WTC11 (cell line): ENCODE measurements at regions not wholly inside any gene's neighbourhood (a gene's known extent, or its start where the extent isn't known, plus 50 kb on each side); places are given as distances from the start of the nearest gene placed in this dataset.

Experiments
- ATAC-seq: fragments of 200-7000 bp; cut with Tn5 transposase; 2 replicates; pipeline ENCODE4 v1.10.0; 2021; ENCODE audit warnings: mild to moderate bottlenecking, moderate library complexity
- CTCF ChIA-PET: fragments of 300-600 bp; sonication (Branson Sonifier 250); formaldehyde crosslinking; loops from one replicate; lab custom pipeline; 2021; ENCODE audit warnings: antibody characterized with exemption; lab: Charles Lee
- POLR2A ChIA-PET: fragments of 350-600 bp; sonication (Branson Sonifier 250); formaldehyde crosslinking; loops from one replicate; lab custom pipeline; 2021; ENCODE audit warnings: antibody characterized with exemption; lab: Charles Lee
- DNase-seq: peaks from one replicate; pipeline ENCODE4 v3.0.0; 2021; ENCODE audit warnings: low spot score
- H3K27ac Mint-ChIP-seq: 2 replicates; pipeline ENCODE4 v1.8.0; 2021; ENCODE audit warnings: mixed read lengths
- H3K27me3 Mint-ChIP-seq: 2 replicates; pipeline ENCODE4 v1.8.0; 2021; ENCODE audit warnings: low read depth, mild to moderate bottlenecking, moderate library complexity, mixed read lengths
- H3K36me3 Mint-ChIP-seq: 2 replicates; pipeline ENCODE4 v1.8.0; 2021; ENCODE audit warnings: mixed read lengths
- H3K4me1 Mint-ChIP-seq: 2 replicates; pipeline ENCODE4 v1.8.0; 2022; ENCODE audit warnings: mixed read lengths
- H3K4me3 Mint-ChIP-seq: 2 replicates; pipeline ENCODE4 v1.8.0; 2021; ENCODE audit warnings: mild to moderate bottlenecking, moderate library complexity, mixed read lengths
- H3K9me3 Mint-ChIP-seq: 2 replicates; pipeline ENCODE4 v1.8.0; 2021; ENCODE audit warnings: mixed read lengths
- AR ChIP-seq: fragments of 250-450 bp; sonication (Bioruptor Pico); IDR thresholded peaks from 2 replicates; pipeline ENCODE4 v1.9.0; 2021; ENCODE audit warnings: mild to moderate bottlenecking
- ATF1 ChIP-seq: sonication (generic); formaldehyde crosslinking; IDR thresholded peaks from 2 replicates; pipeline ENCODE4 v1.8.1; 2023; ENCODE audit warnings: mild to moderate bottlenecking, moderate library complexity, missing genetic modification reagents
- ESRRA ChIP-seq: sonication (generic); formaldehyde crosslinking; IDR thresholded peaks from 2 replicates; pipeline ENCODE4 v1.8.1; 2022; ENCODE audit warnings: mild to moderate bottlenecking, missing genetic modification reagents, borderline replicate concordance
- FOXP4 ChIP-seq: sonication (generic); formaldehyde crosslinking; IDR thresholded peaks from 2 replicates; pipeline ENCODE4 v1.8.0; 2022; ENCODE audit warnings: mild to moderate bottlenecking, missing genetic modification reagents
- GABPB1 ChIP-seq: sonication (generic); formaldehyde crosslinking; IDR thresholded peaks from 2 replicates; pipeline ENCODE4 v1.8.1; 2023; ENCODE audit warnings: mild to moderate bottlenecking, missing genetic modification reagents
- IRF2 ChIP-seq: sonication (generic); formaldehyde crosslinking; IDR thresholded peaks from 2 replicates; pipeline ENCODE4 v1.8.0; 2022; ENCODE audit warnings: low read depth, missing genetic modification reagents, borderline replicate concordance
- KAT7 ChIP-seq: sonication (generic); formaldehyde crosslinking; IDR thresholded peaks from 2 replicates; pipeline ENCODE4 v1.8.1; 2023; ENCODE audit warnings: missing genetic modification reagents, mild to moderate bottlenecking, borderline replicate concordance
- NFE2L1 ChIP-seq: sonication (generic); formaldehyde crosslinking; IDR thresholded peaks from 2 replicates; pipeline ENCODE4 v1.8.1; 2023; ENCODE audit warnings: missing genetic modification reagents
- NFYB ChIP-seq: sonication (generic); formaldehyde crosslinking; conservative IDR thresholded peaks from 2 replicates; pipeline ENCODE4 v1.8.0; 2022; ENCODE audit warnings: low read depth, missing genetic modification reagents
- PREB ChIP-seq: sonication (generic); formaldehyde crosslinking; IDR thresholded peaks from 2 replicates; pipeline ENCODE4 v1.8.1; 2022; ENCODE audit warnings: mild to moderate bottlenecking, missing genetic modification reagents, moderate library complexity, borderline replicate concordance
- SMAD4 ChIP-seq: sonication (generic); formaldehyde crosslinking; IDR thresholded peaks from 2 replicates; pipeline ENCODE4 v1.8.0; 2022; ENCODE audit warnings: mild to moderate bottlenecking, missing genetic modification reagents
- SOX15 ChIP-seq: fragments of 250-450 bp; sonication (Bioruptor Pico); IDR thresholded peaks from 2 replicates; pipeline ENCODE4 v1.9.0; 2021; ENCODE audit warnings: mild to moderate bottlenecking
- TCF7 ChIP-seq: sonication (generic); formaldehyde crosslinking; IDR thresholded peaks from 2 replicates; pipeline ENCODE4 v1.8.0; 2022; ENCODE audit warnings: mild to moderate bottlenecking, low read depth, missing genetic modification reagents, moderate library complexity
- TEAD1 ChIP-seq: sonication (generic); formaldehyde crosslinking; IDR thresholded peaks from 2 replicates; pipeline ENCODE4 v1.8.0; 2022; ENCODE audit warnings: mild to moderate bottlenecking, missing genetic modification reagents
- TEAD4 ChIP-seq: sonication (generic); formaldehyde crosslinking; IDR thresholded peaks from 2 replicates; pipeline ENCODE4 v1.8.0; 2022; ENCODE audit warnings: mild to moderate bottlenecking, missing genetic modification reagents
- USF1 ChIP-seq: sonication (generic); formaldehyde crosslinking; IDR thresholded peaks from 2 replicates; pipeline ENCODE4 v1.8.0; 2022; ENCODE audit warnings: mild to moderate bottlenecking, missing genetic modification reagents
- ZNF121 ChIP-seq: sonication (generic); formaldehyde crosslinking; IDR thresholded peaks from 2 replicates; pipeline ENCODE4 v1.8.0; 2023; ENCODE audit warnings: missing genetic modification reagents
- ZNF138 ChIP-seq: sonication (generic); formaldehyde crosslinking; conservative IDR thresholded peaks from 2 replicates; pipeline ENCODE4 v1.8.1; 2022; ENCODE audit warnings: mild to moderate bottlenecking, moderate library complexity, missing genetic modification reagents
- ZNF232 ChIP-seq: sonication (generic); formaldehyde crosslinking; IDR thresholded peaks from 2 replicates; pipeline ENCODE4 v1.8.0; 2022; ENCODE audit warnings: mild to moderate bottlenecking, missing genetic modification reagents
- ZNF396 ChIP-seq: fragments of 250-450 bp; sonication (Bioruptor Pico); IDR thresholded peaks from 2 replicates; pipeline ENCODE4 v1.8.0; 2021; ENCODE audit warnings: mild to moderate bottlenecking, moderate library complexity, borderline replicate concordance
- ZNF425 ChIP-seq: fragments of 250-450 bp; sonication (Bioruptor Pico); conservative IDR thresholded peaks from 2 replicates; pipeline ENCODE4 v1.9.0; 2021; ENCODE audit warnings: mild to moderate bottlenecking
- ZNF512 ChIP-seq: sonication (generic); formaldehyde crosslinking; IDR thresholded peaks from 2 replicates; pipeline ENCODE4 v1.8.1; 2022; ENCODE audit warnings: missing genetic modification reagents, borderline replicate concordance

- no peak for ATAC-seq
- TF ChIP-seq ZNF232 (CRISPR knock-in tag) (no peak), ZNF138 (no peak), TEAD1 (no peak), NFYB (CRISPR knock-in tag) (no peak)
- TF ChIP-seq, all 79 proteins: peak for 0
- no peak for DNase-seq
- CTCF ChIA-PET: interaction anchor here (2.2 to 2.6 kb wide), 2 partner anchors 369 to 595 kb away, joined by 10 to 19 read pairs; no protein-coding TSS in a partner anchor
- H3K4me1 Mint-ChIP-seq: no peaks in the 10 kb centered on the region
- peaks cover 41% of the 10 kb centered on the region for H3K9me3 Mint-ChIP-seq
- peaks cover 10% of the 10 kb centered on the region for H3K27me3 Mint-ChIP-seq
- no peak overlapping the region for H3K4me3 Mint-ChIP-seq
- H3K36me3 Mint-ChIP-seq: peaks cover 41% of the 10 kb centered on the region
- no peak overlapping the region for H3K27ac Mint-ChIP-seq
- POLR2A ChIA-PET: no interaction called here
These were observed 615.1 kb upstream of the NUDT12 start for GRCh38 chr5:104177651-104178050.

GRCh38 chr5:104172976-104173375 is 610.4 kb upstream of the NUDT12 start:
- H3K27me3 Mint-ChIP-seq: peaks cover under 1% of the 10 kb centered on the region; the same call in 1 of the 2 replicates
- no peak overlapping the region for H3K27ac Mint-ChIP-seq
- ChIA-PET CTCF (no interaction called here), POLR2A (no interaction called here)
- TF ChIP-seq GABPB1 (CRISPR knock-in tag): no peak
- TF ChIP-seq IRF2 (CRISPR knock-in tag): no peak
- no peak for TF ChIP-seq ATF1
- no peak for TF ChIP-seq FOXP4 (CRISPR knock-in tag)
- no peak for TF ChIP-seq ZNF121 (CRISPR knock-in tag)
- TF ChIP-seq SOX15: no peak
- TF ChIP-seq ZNF396 (CRISPR knock-in tag): no peak
- no peak for TF ChIP-seq ESRRA
- TF ChIP-seq TEAD4: no peak
- H3K36me3 Mint-ChIP-seq: 0 out of 2 replicates have a peak, but pooled peaks cover under 1% of the 10 kb centered on the region
- ATAC-seq (no peak), DNase-seq (no peak)
- no peaks in the 10 kb centered on the region for H3K4me1 Mint-ChIP-seq
- H3K9me3 Mint-ChIP-seq: no peaks in the 10 kb centered on the region
- no peak overlapping the region for H3K4me3 Mint-ChIP-seq

- ChIA-PET POLR2A (no interaction called here), CTCF (no interaction called here)
- H3K27me3 Mint-ChIP-seq: no peaks in the 10 kb centered on the region
- H3K4me1 Mint-ChIP-seq: no peaks in the 10 kb centered on the region
- no peaks in the 10 kb centered on the region for H3K36me3 Mint-ChIP-seq
- DNase-seq (no peak), ATAC-seq (no peak)
- no peak overlapping the region for H3K4me3 Mint-ChIP-seq
- no peaks in the 10 kb centered on the region for H3K9me3 Mint-ChIP-seq
- H3K27ac Mint-ChIP-seq: no peak overlapping the region
- no peak for TF ChIP-seq KAT7 (CRISPR knock-in tag)
- no peak for TF ChIP-seq ZNF425
- no peak for TF ChIP-seq USF1 (CRISPR knock-in tag)
- no peak for TF ChIP-seq NFE2L1 (CRISPR knock-in tag)
- no peak for TF ChIP-seq AR (CRISPR knock-in tag)
- no peak for TF ChIP-seq PREB (CRISPR knock-in tag)
- no peak for TF ChIP-seq ZNF512
- TF ChIP-seq SMAD4: no peak
- TF ChIP-seq TCF7: no peak
These were observed 609.5 kb upstream of the NUDT12 start for GRCh38 chr5:104171958-104172690.
